Putamen (tissue), 1 donor: ENCODE measurements at regions not wholly inside any gene's neighbourhood (a gene's known extent, or its start where the extent isn't known, plus 50 kb on each side); places are given as distances from the start of the nearest gene placed in this dataset.
"Not testable (repeated sequence)": the region's sequence is repeated elsewhere in the genome, so short reads cannot be mapped to it uniquely, and the experiment has no call there.

ENCODE experiments used
- DNase-seq: peaks from one replicate; pipeline ENCODE4 v3.0.0-alpha.2; 2016; ENCODE audit warnings: low spot score

GRCh38 chr21:23039846-23040245 lies 2041.6 kb downstream of the NCAM2 start:
- DNase-seq: no peak

- no peak for DNase-seq
Observed at GRCh38 chr21:23045955-23046354, 2047.7 kb downstream of the NCAM2 start.

DNA sequence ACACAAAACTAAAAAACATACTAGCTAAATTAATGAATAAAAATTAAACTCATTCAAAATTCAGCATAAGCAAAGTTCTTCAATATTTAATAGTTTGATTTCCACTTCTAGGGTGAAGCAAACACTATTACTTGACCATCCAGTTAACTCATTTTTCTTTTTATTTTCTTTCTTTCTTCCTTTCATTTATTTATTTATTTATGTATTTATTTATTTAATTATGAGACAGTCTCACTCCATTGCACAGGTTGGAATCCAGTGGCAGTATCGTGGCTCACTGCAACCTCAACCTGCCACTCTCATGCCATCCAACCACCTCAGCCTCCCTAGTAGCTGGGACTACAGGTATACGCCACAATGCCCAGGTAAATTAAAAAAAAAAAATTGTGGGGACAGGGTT lies 2069.5 kb downstream of the NCAM2 start:
- no peak for DNase-seq

GRCh38 chr21:23083242-23083641 lies 2085.0 kb downstream of the NCAM2 start:
- DNase-seq: no peak

DNA sequence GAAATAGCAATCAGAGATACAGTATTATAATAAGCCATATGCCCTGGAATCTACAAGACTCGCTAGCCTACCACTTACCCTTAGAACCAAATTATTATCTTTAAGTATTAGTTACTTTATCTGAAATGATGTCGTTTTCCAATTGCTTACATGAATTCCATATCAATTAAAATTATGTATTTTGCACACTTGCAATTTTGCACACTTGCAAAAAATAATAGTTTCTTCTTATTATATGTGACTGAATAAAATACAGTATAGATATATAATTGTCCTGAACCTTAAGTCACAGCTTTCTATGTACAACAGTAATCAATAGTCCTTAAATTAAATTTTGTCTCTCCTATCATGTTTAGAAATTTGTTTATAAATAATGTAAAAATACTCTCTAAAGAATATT lies 2095.1 kb downstream of the NCAM2 start:
- DNase-seq: no peak

DNA sequence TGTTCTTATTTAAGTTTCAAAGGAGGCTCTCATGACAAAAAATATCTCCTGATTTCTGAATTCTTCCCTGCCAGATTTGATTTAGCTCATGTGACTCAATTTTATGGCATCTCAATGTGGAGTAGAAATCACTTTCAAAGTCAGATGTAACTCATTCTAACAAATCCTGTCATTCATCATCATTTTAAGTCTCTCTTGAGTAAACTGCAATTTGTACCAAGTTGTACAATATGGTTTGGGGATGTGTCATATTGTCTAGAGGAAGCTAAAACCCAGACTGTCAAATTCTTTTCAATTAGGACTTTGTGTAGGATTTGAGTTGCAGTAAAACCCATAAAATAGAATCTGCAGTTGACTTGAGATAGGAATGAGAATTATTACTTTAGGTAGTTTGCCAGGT lies 2101.0 kb downstream of the NCAM2 start:
- no peak for DNase-seq

- DNase-seq: no peak
Observed at GRCh38 chr21:23101111-23101510, 2102.9 kb downstream of the NCAM2 start.

GRCh38 chr21:23108533-23108932 lies 2110.3 kb downstream of the NCAM2 start:
- DNase-seq: no peak

- DNase-seq: no peak
Observed at GRCh38 chr21:23111070-23111600, 2112.9 kb downstream of the NCAM2 start.

GRCh38 chr21:23119491-23119890 lies 2121.3 kb downstream of the NCAM2 start:
- no peak for DNase-seq

- DNase-seq: no peak
Observed at GRCh38 chr21:23127973-23128372, 2129.8 kb downstream of the NCAM2 start.

- no peak for DNase-seq
Observed at GRCh38 chr21:23130308-23130707, 2132.1 kb downstream of the NCAM2 start.

DNA sequence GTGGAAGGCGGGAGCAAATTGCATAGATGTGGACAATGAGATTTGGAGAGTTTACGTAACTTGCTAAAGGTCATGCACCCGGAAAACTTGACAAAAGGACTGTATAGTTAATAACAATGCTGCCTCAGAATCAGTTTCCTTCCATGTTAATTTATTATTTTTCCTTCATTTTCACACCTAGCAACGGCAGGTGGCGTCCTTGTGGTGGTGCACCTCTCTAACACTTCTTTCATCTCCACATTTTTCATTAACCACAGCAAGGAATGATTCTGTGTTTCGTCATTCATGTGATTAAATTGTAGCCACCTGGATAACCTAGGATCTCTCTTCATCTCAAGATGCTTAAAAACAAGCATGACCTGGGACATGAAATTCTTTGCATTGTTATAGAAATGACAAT lies 2133.0 kb downstream of the NCAM2 start:
- DNase-seq: no peak

DNA sequence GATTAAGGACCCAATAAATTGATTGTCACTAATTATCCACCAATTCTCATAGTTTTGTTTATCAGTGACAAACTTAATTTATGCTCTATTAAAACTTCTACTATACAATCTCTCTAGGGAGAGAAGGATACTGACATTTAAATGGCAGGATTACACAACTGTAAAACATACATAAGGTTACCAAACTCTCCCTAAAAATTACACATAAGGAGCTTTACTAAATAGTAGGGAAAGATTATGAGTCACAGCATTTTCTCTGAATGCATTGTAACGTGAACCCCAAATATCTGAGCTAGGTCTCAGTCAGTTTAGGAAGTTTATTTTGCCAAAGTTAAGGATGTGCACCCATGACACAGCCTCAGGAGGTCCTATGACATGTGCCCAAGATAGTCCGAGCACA lies 2140.6 kb downstream of the NCAM2 start:
- no peak for DNase-seq

- no peak for DNase-seq
Observed at GRCh38 chr21:23152130-23152529, 2153.9 kb downstream of the NCAM2 start.

DNA sequence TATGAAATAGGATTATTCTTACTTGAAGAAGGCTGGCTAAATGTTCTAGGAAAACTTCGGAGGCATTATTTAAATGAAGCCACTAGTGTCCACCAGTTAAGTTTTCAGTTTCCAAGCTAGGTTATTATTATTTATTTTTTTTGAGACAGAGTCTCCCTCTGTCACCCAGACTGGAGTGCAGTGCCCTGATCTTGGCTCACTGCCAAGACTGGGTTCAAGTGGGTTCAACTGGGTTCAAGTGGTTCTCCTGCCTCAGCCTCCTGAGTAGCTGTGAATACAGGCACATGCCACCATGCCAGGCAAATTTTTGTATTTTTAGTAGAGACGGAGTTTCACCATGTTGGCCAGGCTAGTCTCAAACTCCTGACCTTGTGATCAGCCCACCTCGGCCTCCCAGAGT lies 2155.6 kb downstream of the NCAM2 start:
- not testable (repeated sequence) for DNase-seq

DNA sequence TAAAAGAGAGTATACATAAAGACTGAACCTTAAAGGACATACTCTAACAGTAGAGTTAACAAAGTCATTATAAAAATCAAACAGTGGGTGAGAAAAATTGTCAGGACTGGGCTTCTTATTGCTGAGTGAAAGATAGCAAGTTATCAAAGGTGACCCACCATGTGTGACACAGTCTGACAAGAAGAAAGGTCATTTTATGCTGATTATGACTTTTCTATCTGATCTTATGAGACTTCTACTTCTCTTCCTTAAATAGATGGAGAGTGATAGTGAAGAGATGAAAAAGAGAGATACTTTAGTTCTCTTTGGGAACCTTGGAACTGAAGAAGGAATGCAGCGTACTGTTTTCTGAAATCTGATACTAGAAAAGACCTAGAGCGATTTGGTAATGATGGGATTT lies 2157.1 kb downstream of the NCAM2 start:
- DNase-seq: no peak

GRCh38 chr21:23160914-23161313 lies 2162.7 kb downstream of the NCAM2 start:
- no peak for DNase-seq

- no peak for DNase-seq
Observed at GRCh38 chr21:23162198-23162946, 2164.2 kb downstream of the NCAM2 start.
